ENCODE measurements at regions not wholly inside any gene's neighbourhood (a gene's known extent, or its start where the extent isn't known, plus 50 kb on each side); places are given as distances from the start of the nearest gene placed in this dataset.

- DNase-seq (ENCODE audit: low spot score) (peak; percentile 50), ATAC-seq (ENCODE audit: low FRiP score) (peak; percentile 68)
- peak in 1 of 3 donors; percentile 3 for TF ChIP-seq CTCF (IDR thresholded peaks at IDR 0.05)
Observed at GRCh38 chr11:112555491-112556364, 295.1 kb upstream of the PLET1 start.

- ATAC-seq (ENCODE audit: low FRiP score) (no peak), DNase-seq (ENCODE audit: low spot score) (no peak)
- TF ChIP-seq CTCF (IDR thresholded peaks at IDR 0.05) = no peak
Observed at GRCh38 chr11:112558691-112559090, 298.0 kb upstream of the PLET1 start.

- DNase-seq (ENCODE audit: low spot score) (no peak), ATAC-seq (ENCODE audit: low FRiP score) (no peak)
- no peak for TF ChIP-seq CTCF (IDR thresholded peaks at IDR 0.05)
Observed at GRCh38 chr11:112563808-112564207, 303.1 kb upstream of the PLET1 start.

GRCh38 chr11:112564228-112564955 lies 303.7 kb upstream of the PLET1 start:
- DNase-seq (ENCODE audit: low spot score) (no peak), ATAC-seq (ENCODE audit: low FRiP score) (no peak)
- TF ChIP-seq CTCF (IDR thresholded peaks at IDR 0.05) = no peak

- DNase-seq (ENCODE audit: low spot score) = no peak
- no peak for ATAC-seq (ENCODE audit: low FRiP score)
- no peak for TF ChIP-seq CTCF (IDR thresholded peaks at IDR 0.05)
Observed at GRCh38 chr11:112565551-112565950, 304.9 kb upstream of the PLET1 start.

GRCh38 chr11:112566124-112566523 lies 305.5 kb upstream of the PLET1 start:
- no peak for ATAC-seq (ENCODE audit: low FRiP score)
- no peak for TF ChIP-seq CTCF (IDR thresholded peaks at IDR 0.05)
- DNase-seq (ENCODE audit: low spot score) = no peak

Measured in omental fat pad (tissue), 3 donors.